HepG2 (cell line): ENCODE measurements at regions not wholly inside any gene's neighbourhood (a gene's known extent, or its start where the extent isn't known, plus 50 kb on each side); places are given as distances from the start of the nearest gene placed in this dataset.

Experiments
- ATAC-seq: fragments of 200-7000 bp; cut with Tn5 transposase; 3 replicates; pipeline ENCODE4 v1.9.1; 2020; ENCODE audit warnings: mild to moderate bottlenecking, moderate library complexity
- BruUV-seq: library from RNA; stranded (reverse); fragments of 400-500 nt; replicated peaks from 2 replicates; lab custom pipeline; 2021; lab: Mats Ljungman, UMichigan
- CTCF ChIA-PET: fragments of 300-600 bp; formaldehyde crosslinking; extraction: SDS; loops from one replicate; lab custom pipeline; 2021; ENCODE audit warnings: low total read pairs, inconsistent platforms, low intra/inter-chr PET ratio; lab: Yijun Ruan, JAX
- POLR2A ChIA-PET: fragments of 350-600 bp; sonication (Branson Sonifier 250); formaldehyde crosslinking; loops from one replicate; lab custom pipeline; 2020; ENCODE audit warnings: antibody characterized with exemption, inconsistent platforms; lab: Yijun Ruan, JAX
- DNase-seq: peaks from one replicate; pipeline ENCODE4 v3.0.0-alpha.2; 2015; ENCODE audit warnings: low spot score
- FAIRE-seq: peaks from 3 replicates; lab custom pipeline; 2011; peaks lifted over from hg19 to GRCh38; lab: Jason Lieb, UNC
- H2AFZ ChIP-seq: one replicate; pipeline ENCODE4 v1.6.1; 2011; ENCODE audit warnings: low read length, inconsistent platforms
- H3K27ac ChIP-seq: fragments of 300-600 bp; 3 replicates; pipeline ENCODE4 v1.8.0; 2011; ENCODE audit warnings: mixed run types, mild to moderate bottlenecking, mixed read lengths, low read length, inconsistent platforms; ENCODE audit not compliant: insufficient read depth; ENCODE audit errors: extremely low read length
- H3K27me3 ChIP-seq, 2 experiments: fragments of 200-600 bp in 1 of 2; 2 replicates in 1 of 2; 3 replicates in 1 of 2; pipeline versions ENCODE4 v1.6.0 to v1.8.0; 2011; ENCODE audit warnings: low read length in 2 of 2, mild to moderate bottlenecking in 2 of 2, moderate library complexity in 2 of 2, inconsistent platforms in 1 of 2; ENCODE audit not compliant: insufficient read depth in 2 of 2, control insufficient read depth in 1 of 2
- H3K36me3 ChIP-seq, 2 experiments: fragments of 200-600 bp in 1 of 2; replicated peaks in 1 of 2; 2 replicates in 1 of 2; 3 replicates in 1 of 2; pipeline versions ENCODE4 v1.5.1 to v1.8.0; 2011; ENCODE audit warnings: low read length in 2 of 2, inconsistent platforms in 1 of 2; ENCODE audit not compliant: insufficient read depth in 2 of 2, control insufficient read depth in 1 of 2
- H3K4me1 ChIP-seq: 2 replicates; pipeline ENCODE4 v1.5.1; 2012; ENCODE audit warnings: low read length, inconsistent platforms; ENCODE audit not compliant: insufficient read depth
- H3K4me2 ChIP-seq: 2 replicates; pipeline ENCODE4 v1.6.0; 2011; ENCODE audit warnings: low read depth, low read length, inconsistent platforms
- H3K4me3 ChIP-seq, 3 experiments: fragments of 200-600 bp in 1 of 3; sonication (generic), shearing (Covaris generic) in 1 of 3; replicated peaks in 1 of 3; 2 replicates each; pipeline ENCODE4 v1.5.1; 2011 to 2016; ENCODE audit warnings: low read length in 3 of 3, inconsistent platforms in 2 of 3, low read depth in 2 of 3, mild to moderate bottlenecking in 2 of 3, control low read depth in 1 of 3, mixed read lengths in 1 of 3; ENCODE audit not compliant: insufficient read depth in 1 of 3
- H3K79me2 ChIP-seq: one replicate; pipeline ENCODE4 v1.6.1; 2011; ENCODE audit warnings: low read length, inconsistent platforms; ENCODE audit not compliant: insufficient read depth
- H3K9ac ChIP-seq: 2 replicates; pipeline ENCODE4 v1.6.0; 2011; ENCODE audit warnings: mild to moderate bottlenecking, low read depth, low read length, inconsistent platforms; ENCODE audit not compliant: insufficient read depth
- H3K9me3 ChIP-seq: 2 replicates; pipeline ENCODE4 v1.5.1; 2012; ENCODE audit warnings: mild to moderate bottlenecking, low read length
- H4K20me1 ChIP-seq: 2 replicates; pipeline ENCODE4 v1.6.0; 2011; ENCODE audit warnings: inconsistent platforms, mild to moderate bottlenecking, low read length, moderate library complexity; ENCODE audit not compliant: insufficient read depth
- AFF4 ChIP-seq: sonication (generic); formaldehyde crosslinking; IDR thresholded peaks from 2 replicates; pipeline ENCODE4 v1.4.0; 2020; ENCODE audit warnings: missing genetic modification reagents
- FOXP4 ChIP-seq: sonication (generic); formaldehyde crosslinking; IDR thresholded peaks from 2 replicates; pipeline ENCODE4 v1.4.0; 2020; ENCODE audit warnings: missing genetic modification reagents
- HNF1B ChIP-seq: sonication (generic); formaldehyde crosslinking; IDR thresholded peaks from 2 replicates; pipeline ENCODE4 v1.5.1; 2020; ENCODE audit warnings: mild to moderate bottlenecking, moderate library complexity, missing genetic modification reagents
- RAD51 ChIP-seq: fragments of 450-650 bp; IDR thresholded peaks from 2 replicates; pipeline ENCODE4 v1.6.1; 2016; ENCODE audit warnings: borderline replicate concordance
- RFXAP ChIP-seq: sonication (generic); formaldehyde crosslinking; IDR thresholded peaks from 2 replicates; pipeline ENCODE4 v1.4.0; 2020; ENCODE audit warnings: missing genetic modification reagents, borderline replicate concordance
- SIX1 ChIP-seq: sonication (generic); formaldehyde crosslinking; IDR thresholded peaks from 2 replicates; pipeline ENCODE4 v1.4.0; 2020; ENCODE audit warnings: missing genetic modification reagents, borderline replicate concordance
- YEATS4 ChIP-seq: sonication (generic); formaldehyde crosslinking; IDR thresholded peaks from 2 replicates; pipeline ENCODE4 v1.4.0; 2020; ENCODE audit warnings: missing genetic modification reagents, borderline replicate concordance
- ZMYM3 ChIP-seq: sonication (generic); formaldehyde crosslinking; IDR thresholded peaks from 2 replicates; pipeline ENCODE4 v1.5.1; 2020; ENCODE audit warnings: mild to moderate bottlenecking, missing genetic modification reagents
- ZNF512B ChIP-seq: sonication (generic); formaldehyde crosslinking; IDR thresholded peaks from 2 replicates; pipeline ENCODE4 v1.5.1; 2020; ENCODE audit warnings: missing genetic modification reagents, mild to moderate bottlenecking, borderline replicate concordance
- ZNF770 ChIP-seq: sonication (generic); formaldehyde crosslinking; IDR thresholded peaks from 2 replicates; pipeline ENCODE4 v1.5.0; 2020; ENCODE audit warnings: mild to moderate bottlenecking, missing genetic modification reagents
- ZSCAN22 ChIP-seq: sonication (generic); formaldehyde crosslinking; IDR thresholded peaks from 2 replicates; pipeline ENCODE4 v1.4.0; 2020; ENCODE audit warnings: mild to moderate bottlenecking, missing genetic modification reagents
- in situ Hi-C: cut with HindIII; loops from 2 replicates; pipeline ENCODE4 v1.10.0; 2017; ENCODE audit warnings: low pct_unique_long_range_greater_than_20kb; ENCODE audit not compliant: extremely low pct_ligation_motif_present
- intact Hi-C: fragments of 100-400 bp; cut with micrococcal nuclease; formaldehyde crosslinking; loops from one replicate; pipeline ENCODE4 v1.10.0; 2022; ENCODE audit not compliant: unreplicated experiment

- TF ChIP-seq AFF4 (CRISPR knock-in tag) (no peak), FOXP4 (no peak)
Measured at GRCh38 chr7:116400522-116400921, 99.0 kb upstream of the CAV2 start (continued).

- CTCF ChIA-PET: no interaction called here
- no peaks in the 10 kb centered on the region for H4K20me1 ChIP-seq
- no peaks in the 10 kb centered on the region for H3K4me1 ChIP-seq
- no peak for DNase-seq
- no peak overlapping the region for H3K27ac ChIP-seq
- H3K27me3 ChIP-seq: no peaks in the 10 kb centered on the region
- no peak for FAIRE-seq
- in situ Hi-C loops: no loop called here
- POLR2A ChIA-PET: no interaction called here
- no peaks in the 10 kb centered on the region for H3K79me2 ChIP-seq
- H3K9ac ChIP-seq: no peak overlapping the region
- no TSS peak for BruUV-seq
- no peaks in the 10 kb centered on the region for H3K36me3 ChIP-seq
- no peak for ATAC-seq
- intact Hi-C loops: no loop called here
- H3K4me3 ChIP-seq: no peak overlapping the region
- H2AFZ ChIP-seq: no peak overlapping the region
- no peaks in the 10 kb centered on the region for H3K9me3 ChIP-seq
- H3K4me2 ChIP-seq: no peak overlapping the region
- no peak for TF ChIP-seq ZMYM3 (CRISPR knock-in tag)
- TF ChIP-seq ZNF512B: no peak
- TF ChIP-seq HNF1B: no peak
- no peak for TF ChIP-seq ZNF770
- no peak for TF ChIP-seq YEATS4 (CRISPR knock-in tag)
- no peak for TF ChIP-seq ZSCAN22 (CRISPR knock-in tag)
- TF ChIP-seq RAD51: no peak
- no peak for TF ChIP-seq RFXAP
- TF ChIP-seq SIX1 (CRISPR knock-in tag): no peak
Measured at GRCh38 chr7:116401711-116402110, 97.8 kb upstream of the CAV2 start.
